HG02943 (cell line): ENCODE measurements at regions not wholly inside any gene's neighbourhood (a gene's known extent, or its start where the extent isn't known, plus 50 kb on each side); places are given as distances from the start of the nearest gene placed in this dataset.
A peak's percentile ranks its signal among the peaks of the same experiment; 100 is the strongest.

Experiments used
- ATAC-seq: cut with Tn5 transposase; IDR thresholded peaks from one replicate; pipeline ENCODE4 v1.9.1; 2021; ENCODE audit warnings: mild to moderate bottlenecking, low read depth, moderate library complexity; ENCODE audit not compliant: unreplicated experiment

DNA sequence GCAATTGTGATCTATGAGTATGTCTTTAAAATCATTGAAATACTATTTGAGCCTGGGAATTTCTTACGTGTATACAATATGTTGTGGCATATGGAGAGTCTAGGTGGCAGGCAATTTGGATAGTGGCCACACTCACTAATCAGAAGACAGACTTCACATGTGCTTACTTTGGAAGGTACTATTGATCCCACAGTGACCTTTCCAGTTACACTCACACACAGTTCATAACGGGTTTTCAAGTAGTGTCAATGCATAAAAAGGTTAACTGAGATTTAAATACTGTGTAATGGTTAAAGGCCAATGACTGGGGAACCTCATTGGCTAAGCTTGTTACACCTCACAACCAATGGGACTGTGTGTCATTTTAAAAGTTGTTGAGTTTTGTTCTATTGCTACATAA lies 783.2 kb downstream of the RPA4 start:
- ATAC-seq, result no peak

DNA sequence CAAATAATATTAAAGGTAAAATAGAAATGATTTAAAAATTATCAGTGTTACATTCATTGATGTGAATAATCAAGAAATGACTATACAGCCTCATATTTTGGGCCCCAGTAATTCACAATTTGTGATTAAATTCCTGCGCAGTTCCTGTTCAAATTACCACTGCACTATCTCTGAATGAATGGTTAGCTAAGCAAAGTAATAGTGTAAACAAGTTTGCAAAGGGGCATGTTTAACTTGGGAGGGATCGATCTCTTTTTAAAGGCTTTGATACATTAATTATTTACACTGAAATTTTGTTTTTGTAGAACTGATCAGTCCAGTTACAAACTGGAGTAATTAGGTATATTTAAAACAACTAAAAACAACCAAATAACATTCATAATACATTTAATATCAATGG lies 784.4 kb downstream of the RPA4 start:
- no peak for ATAC-seq

DNA sequence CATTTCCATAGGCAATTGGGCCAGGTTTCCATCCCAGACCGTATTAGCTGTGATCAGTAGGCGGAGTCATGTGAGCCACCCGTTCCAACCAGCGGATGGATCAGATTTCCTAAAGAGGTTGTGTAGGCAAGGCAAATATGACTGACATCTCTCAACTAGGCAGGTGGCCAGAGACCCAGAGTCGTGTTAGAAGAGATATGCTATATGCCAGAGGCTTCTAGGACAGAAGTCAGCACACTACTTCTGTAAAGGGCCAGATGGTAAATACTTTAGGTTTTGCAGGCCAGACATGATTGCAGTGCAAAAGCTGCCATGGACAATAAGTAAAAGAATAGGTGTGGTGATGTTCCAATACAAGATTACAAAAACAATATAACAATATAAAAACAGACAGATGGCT lies 788.4 kb downstream of the RPA4 start:
- no peak for ATAC-seq

DNA sequence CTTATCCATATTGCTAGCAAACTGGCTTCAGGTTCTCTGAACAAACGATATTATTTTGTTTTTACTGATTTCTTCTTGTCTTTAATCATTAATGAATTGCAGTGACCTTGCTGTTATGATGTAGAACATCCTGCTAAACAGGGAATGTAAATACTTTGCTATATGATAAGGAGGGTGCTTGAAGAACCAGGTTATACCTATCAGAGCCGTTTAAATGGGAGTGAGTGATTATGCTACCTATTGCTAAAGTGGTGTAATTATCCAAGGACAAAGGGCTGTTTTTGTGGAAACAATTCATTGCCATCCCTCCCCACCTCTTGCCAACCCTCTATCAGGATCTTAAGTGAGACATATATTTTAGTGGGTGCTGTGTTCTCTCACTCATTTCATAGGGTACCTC lies 788.9 kb downstream of the RPA4 start:
- no peak for ATAC-seq

DNA sequence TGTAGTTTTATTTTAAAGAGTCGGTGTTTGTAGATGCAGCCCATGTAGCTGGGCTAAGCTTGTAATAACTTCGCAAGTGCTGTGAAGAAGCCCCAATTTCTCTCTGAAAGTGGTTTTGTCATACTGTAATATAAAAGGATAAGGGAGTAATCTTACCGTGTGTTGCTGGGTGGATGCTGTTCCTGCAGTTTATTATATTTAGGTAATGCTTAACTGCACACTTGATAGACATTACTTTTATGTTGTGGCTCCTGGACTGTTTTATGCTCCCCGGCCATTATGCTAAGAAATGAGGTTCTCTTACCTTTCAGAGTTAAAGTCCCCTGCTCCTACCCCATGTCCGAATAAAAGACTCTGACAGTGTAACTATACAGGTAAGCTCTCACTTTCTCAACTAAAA lies 789.4 kb downstream of the RPA4 start:
- no peak for ATAC-seq

DNA sequence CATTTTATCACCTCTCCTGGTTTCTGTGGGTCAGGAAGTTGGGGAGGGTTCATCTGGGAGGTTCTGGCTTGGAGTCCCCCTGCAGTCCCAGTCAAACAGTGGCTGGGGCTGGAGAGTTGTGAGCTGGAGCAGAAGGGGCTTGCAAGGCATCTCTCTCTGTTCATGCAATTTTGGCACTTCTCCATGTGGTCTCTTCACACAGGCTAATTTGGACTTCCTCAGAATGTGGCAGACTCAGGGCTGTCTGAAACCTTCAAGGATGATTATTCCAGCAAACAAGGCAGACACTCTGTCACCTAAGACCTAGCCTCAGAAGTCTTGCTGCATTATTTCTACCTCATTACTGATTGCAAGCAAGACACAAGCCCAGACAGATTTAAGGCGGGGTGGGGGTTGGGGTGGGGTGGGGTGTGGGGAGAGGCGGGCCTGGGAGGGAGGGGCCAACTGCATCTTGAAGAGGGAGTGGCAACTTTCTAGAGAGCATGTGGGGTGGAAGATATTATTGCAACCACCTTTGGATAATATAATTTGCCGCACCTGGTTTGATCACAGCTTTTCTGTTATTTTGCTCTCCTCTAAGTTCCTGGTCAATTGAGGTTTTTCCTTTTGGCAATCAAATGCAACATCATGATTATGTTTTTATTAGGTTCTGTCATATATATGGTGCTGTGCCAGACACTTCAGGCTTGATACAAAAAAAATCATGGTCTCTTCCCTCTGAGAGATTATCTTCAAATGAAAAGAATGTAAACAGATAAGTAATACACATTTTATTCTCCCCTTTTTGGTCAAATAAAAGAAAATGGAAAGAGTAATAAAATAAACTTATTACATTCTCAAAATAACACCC lies 799.5 kb downstream of the RPA4 start:
- ATAC-seq, result no peak

DNA sequence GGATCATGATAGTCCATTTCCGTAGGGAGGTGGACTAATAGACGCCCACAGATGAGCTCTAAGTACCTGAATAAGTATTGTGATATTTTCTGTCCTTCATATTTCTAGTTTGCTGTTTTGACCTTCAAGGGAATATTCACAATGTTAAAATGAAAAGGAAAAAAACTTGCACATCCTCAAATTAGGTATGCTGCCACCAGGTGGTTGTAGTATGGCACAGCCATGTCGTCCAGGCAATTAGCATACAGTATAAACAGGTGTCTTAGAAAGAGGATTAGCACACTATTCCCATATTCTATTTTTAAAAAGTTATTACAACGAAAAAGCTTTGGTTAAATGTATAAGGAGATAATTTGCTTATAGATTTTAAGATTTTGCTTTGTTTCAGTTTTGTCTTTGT lies 802.0 kb downstream of the RPA4 start:
- peak; percentile 74 for ATAC-seq

DNA sequence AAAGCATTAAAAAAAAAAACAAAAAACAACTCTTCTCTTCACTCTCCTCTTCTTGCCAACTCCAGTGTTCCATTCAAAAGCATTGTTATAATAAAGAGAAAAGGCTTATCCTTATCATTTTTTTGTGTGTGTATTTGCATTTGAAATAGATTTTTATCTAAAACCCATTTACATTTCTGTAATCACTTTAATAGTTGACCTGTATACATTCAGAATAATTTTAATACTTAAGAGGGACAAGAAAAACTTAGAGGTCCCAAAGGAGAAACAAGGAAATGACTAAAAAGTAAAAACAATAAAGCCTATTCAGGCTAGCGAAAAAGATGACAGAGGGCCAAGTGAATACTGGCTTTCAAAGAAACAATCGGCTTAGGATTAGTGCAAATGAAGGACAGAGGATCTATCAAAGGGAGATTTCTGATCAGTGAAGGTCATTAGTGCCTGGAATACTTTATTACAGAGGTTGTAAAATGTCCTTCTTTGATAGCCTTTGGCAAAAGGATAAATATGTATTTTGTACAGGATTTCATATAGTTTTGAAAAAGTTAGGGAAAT lies 808.3 kb downstream of the RPA4 start:
- ATAC-seq, result no peak

DNA sequence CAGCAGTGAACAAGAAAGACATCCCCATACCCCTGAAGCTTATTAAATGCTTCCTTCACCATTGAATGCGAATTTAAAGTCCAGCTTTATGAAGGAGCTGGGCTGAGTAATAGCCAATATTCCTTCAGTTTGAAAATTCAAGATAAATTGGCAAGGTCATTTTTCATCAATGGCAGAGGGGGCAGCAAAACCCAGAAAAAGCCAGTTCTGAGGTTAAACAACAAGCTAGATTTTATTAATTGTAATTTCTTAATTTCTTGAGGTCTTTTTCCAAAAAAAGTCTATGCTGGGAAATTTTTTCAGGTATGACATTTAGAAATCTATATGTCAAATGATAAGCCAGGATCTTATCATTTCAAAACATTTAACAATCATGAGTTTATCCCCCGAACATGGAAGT lies 808.9 kb downstream of the RPA4 start:
- no peak for ATAC-seq

DNA sequence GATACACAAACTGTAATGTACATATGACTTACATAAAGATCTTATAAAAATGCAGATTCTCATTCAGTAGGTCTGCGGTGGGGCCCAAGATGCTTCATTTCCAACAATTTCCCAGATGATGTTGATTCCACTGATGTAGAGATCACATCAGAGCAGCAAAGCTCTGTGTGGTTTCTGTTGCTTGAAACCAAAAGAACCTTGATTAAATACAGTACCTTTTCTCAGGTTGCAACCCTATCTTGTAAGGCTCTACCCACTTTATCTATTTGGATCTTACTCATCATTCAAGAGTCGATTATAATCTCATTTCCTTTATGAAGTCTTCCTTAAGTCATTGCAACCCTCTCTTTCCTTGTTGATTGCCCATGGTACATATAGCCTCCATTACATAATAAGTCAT lies 816.8 kb downstream of the RPA4 start:
- no peak for ATAC-seq

DNA sequence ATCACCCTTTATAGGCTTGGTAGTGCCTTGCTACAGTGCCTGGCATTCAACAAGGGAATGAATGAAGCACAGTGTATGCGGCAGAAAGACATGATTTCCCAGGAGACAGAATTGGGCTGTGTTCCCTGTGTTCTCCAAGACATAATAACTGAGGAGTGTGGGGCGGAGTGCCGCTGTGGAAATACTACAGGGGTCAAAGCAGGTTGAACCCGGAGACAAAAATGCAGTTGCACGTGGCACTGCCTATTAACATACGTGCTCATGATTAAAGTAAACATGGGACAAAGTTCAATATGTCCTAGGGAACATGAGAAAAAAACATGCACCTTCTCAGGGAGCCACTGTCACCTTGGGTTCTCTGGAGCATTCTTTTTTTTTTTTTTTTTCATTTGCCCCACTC lies 820.8 kb downstream of the RPA4 start:
- no peak for ATAC-seq

DNA sequence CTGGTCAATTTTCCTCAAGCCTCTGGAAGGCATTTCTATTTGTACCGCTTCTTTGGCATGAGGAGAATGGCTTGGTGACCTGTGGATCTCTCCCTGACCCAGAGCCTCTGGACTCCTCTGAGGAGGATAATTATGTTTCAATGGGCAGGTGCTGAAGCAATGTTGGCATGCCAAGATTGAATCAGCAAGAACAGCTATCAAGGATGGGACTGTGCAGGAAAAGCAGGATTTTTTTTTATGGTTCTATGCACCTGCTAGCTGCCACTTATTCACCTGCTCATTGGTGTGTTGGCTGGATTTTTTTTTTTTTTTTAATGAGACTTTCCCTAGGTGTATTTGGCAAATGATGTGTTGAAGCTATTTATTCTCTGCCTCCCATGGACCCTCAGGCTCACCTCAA lies 821.2 kb downstream of the RPA4 start:
- ATAC-seq, result no peak

DNA sequence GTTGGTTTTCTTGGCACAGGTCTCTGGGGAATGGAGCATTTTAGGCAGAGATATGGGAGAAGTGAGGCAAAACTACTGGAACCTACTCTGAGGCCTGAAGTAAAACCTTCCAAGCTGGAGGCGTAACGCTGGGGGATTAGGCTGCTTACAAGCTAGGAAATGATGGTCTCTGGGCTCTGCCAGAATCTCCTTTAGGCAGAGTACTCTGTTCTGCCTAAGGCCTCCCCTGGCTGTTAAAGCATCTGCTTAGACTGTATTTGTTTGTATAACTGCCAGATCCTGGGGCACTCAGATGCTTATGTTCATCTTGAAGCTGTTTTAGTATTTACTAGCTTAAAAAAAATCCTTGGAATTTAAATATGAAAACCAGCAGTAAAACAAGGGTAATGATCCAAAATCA lies 822.2 kb downstream of the RPA4 start:
- no peak for ATAC-seq

DNA sequence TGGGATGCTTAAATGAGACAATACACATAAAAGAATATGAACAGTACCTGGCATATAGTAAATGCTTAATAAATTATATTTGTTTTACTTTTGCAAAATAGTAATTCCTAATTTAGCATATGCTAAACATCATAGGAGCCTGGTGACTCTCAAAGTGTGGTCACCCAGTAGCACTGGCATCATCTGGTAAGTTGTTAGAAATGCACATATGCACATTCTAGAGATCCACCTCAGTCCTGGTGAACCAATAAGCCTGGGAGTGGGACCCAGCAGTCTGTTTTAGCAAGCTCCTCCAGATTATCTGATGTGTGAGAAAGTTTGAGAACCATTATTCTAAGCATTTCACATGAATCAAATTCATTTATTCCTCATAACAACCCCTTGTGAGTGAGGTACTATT lies 830.4 kb downstream of the RPA4 start:
- ATAC-seq, result no peak

DNA sequence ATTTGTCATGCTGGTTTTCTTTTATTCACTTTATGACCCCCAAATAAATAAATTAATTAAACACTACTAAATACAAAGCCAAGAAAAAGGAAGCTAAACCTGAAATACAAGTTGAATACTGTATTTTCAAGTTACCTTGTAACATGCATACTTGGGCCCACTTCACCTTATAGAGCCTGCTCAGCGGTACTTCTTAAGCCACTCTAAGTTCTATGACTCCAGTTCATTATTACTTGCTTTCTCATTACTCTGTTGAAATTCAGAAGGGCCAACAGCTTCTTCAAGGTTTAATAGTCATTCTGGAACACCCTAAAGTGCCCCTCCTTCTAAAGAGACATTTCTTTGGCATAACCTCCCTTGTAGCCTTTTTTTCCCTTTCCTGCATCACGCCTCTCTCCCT lies 844.5 kb downstream of the RPA4 start:
- no peak for ATAC-seq

DNA sequence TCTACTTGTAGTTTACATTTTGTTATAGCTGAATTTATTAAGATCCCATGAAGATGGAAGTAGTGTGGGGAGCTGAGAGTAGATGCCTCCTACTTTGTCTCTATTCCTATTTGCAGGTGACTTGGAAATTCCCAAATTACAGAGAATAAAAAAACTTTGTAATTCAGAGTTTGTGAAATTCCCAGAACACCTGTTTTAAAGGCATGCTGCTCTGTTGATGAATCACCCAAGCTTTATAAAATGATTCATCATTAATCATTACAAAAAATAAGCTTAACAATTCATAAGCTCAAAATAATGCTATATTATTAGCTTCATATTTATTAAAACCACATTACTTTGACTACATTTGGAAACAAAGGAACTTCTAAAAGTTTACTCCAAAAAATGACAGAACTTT lies 856.3 kb downstream of the RPA4 start:
- no peak for ATAC-seq

DNA sequence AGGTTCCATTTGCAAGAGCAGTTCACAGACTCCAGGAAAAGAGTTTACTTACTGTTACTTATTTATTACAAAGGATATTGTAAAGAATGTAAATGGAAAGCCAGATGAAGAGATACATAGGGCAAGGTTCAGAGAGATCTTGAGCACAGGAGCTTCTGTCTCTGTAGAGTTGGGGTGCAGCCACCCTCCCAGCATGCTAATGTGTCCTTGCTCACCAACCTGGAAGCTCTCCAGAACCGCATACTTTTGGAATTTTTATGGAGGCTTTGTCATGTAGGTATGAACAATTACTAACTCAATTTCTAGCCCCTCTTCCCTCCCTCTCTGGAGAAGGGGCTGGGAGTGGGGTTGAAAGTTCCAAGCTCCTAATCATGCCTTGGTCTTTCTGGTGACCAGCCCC lies 857.2 kb downstream of the RPA4 start:
- ATAC-seq, result no peak

DNA sequence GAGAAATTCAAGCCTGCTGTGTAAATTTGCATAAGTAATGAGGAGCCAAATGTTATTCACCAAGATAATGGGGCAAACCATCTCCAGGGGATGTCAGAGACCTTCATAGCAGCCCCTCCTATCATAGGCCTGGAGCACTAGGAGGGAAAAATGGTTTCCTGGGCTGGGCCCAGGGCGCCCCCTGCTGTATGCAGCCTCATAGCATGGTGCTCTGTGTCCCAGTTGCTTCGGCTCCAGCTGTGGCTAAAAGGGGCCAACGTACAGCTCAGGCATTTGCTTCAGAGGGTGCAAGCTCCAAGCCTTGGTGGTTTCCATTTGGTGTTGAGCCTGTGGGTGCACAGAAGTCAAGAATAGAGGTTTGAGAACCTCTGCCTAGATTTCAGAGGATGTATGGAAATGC lies 859.3 kb downstream of the RPA4 start:
- ATAC-seq, result no peak

DNA sequence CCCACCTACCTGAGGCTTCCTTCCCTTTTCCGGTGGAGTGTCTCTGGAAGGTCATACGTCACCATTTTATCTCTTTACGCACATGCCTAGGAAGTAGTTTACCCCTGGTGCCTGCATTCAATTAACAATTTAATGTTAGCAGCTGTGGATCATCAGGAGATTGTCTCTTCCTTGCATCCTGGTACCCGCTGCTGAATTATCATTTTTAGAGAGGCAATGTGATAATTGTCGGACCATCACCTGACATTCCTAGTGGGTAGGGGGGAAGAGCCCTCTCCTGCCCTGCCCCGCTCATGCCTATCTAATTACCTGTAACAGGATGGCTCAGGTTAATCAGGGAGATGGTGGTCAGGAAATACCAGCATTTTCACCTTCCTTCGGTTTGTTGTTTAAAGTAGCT lies 863.6 kb downstream of the RPA4 start:
- ATAC-seq, result no peak

DNA sequence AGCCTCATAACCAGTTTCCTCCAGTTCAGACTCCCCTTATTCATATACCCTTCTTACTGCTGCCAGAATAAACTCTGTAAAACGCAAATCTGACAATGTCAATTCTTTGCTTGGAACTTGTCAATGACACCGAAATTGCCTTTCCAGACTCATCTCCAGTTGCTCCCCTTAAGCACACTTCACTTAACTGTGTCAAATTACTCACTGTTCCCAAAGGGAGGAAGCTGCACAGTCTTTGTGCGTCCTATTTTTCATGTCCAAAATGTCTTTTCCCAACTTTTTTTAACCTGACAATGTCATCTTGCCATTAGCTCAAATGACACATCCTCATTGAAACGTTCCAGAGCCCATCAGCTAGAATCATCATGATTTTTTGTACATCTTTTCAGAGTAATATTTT lies 867.3 kb downstream of the RPA4 start:
- ATAC-seq, result no peak

DNA sequence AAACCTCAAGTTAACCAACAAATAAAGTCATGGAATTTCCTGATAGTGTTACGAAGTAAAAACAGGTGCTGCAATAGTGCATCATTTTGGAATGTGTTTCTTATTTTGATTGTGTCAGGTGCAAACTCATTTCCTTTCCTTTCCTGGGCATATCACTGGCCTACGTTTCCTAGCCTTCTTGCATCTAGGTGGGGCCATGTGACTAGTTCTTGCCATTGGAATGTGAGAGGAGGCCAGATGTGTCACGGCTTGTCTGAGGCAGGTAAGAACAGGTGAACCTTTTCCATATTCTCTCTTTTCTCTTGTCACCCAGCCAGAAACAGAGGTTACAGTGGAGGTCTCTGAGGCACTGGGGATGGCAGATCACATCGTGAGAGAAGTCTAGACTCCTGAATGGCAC lies 868.0 kb downstream of the RPA4 start:
- no peak for ATAC-seq

DNA sequence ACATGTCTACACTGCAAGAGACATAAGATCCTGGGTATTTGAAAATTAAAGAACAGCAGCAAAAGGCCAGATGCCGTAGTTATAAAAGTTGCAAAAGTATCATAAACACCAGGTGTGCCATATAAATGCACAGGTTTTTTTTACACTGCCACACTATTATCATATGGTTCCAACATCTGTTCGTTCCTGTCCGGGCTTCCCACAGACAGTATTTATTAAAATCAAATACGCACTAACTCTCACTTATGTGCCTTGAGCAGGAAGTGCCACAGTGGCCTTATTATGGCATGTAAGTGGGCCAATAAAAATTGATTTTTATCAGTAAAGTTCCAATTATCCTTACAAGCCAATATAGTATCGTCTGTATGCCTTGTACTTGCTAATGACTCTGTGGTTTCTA lies 873.2 kb downstream of the RPA4 start:
- no peak for ATAC-seq

DNA sequence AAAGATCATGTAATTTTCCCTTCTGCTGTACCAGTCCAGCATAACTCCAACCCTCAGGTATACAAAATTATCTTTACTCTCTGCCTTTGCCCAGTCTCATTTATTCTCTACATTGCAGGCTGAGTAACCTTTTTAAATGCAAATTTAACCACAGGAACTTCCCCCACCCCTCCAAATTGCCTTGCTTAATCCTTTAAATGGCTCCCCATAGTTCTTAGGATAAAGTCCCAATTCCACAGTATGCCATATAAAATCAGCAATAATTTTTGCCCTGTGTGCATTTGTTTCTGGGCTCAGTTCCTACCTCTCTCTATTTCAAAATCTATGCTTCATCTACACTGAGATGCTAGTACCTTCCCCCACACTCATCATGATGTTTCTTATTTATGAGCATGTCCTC lies 879.7 kb downstream of the RPA4 start:
- ATAC-seq, result no peak
